ENCODE measurements at regions not wholly inside any gene's neighbourhood (a gene's known extent, or its start where the extent isn't known, plus 50 kb on each side); places are given as distances from the start of the nearest gene placed in this dataset.

DNA sequence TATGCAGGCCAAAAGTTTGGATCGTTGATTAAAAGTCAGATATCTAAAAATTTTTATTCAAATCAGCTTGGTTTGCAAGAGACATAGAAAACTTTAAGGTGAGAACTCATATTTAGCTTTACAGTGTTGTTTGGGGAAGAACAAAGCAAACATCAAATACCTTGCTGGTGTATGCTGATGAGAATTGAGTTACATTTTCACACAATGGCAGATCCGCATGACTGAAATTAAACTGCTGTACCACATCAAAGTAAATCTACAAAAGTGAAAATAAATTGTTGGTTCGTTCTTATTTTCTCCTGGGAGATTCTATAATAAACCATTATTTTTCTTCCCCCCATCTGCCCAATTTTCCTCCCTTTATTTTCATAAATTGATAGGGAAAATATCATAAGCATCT is 198.2 kb upstream of the PCSK5 start:
- DNase-seq, result no peak

DNA sequence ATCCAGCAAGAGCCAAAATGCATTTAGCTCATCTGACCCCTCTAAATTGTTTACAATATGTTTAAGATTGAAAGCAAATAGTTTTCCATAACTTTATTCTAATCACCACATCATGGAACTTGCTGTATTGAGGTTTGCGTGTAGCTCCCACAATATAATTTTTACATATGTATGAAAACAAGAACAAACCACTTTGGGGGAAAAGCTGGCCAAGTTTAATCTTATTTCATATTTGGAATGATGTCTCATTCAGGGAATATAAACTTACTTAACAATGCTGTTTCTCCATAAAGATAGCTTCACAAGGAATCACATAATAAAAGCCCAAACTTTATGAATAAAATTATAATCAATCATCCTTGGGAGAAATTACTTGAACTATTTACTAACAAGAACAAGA is 194.6 kb upstream of the PCSK5 start:
- no peak for DNase-seq

DNA sequence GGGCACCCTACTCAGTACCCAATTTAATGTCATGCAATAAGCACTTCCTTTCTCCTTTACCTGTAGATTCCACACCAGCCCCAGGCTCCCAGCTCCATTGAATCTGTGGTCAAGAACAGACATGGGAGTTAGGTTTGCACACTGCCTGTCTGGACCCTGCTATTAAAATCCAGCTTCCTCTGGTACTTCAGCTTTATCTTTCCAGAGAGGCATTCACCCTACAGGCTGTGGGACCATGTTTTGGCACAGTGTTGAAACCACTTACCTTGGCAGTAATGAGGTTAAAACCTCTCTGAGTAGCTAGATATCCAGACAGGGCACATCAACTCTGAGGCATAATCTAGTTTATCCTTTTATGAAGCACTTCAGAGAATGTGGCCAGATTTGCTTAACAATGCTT is 191.5 kb upstream of the PCSK5 start:
- no peak for DNase-seq

DNA sequence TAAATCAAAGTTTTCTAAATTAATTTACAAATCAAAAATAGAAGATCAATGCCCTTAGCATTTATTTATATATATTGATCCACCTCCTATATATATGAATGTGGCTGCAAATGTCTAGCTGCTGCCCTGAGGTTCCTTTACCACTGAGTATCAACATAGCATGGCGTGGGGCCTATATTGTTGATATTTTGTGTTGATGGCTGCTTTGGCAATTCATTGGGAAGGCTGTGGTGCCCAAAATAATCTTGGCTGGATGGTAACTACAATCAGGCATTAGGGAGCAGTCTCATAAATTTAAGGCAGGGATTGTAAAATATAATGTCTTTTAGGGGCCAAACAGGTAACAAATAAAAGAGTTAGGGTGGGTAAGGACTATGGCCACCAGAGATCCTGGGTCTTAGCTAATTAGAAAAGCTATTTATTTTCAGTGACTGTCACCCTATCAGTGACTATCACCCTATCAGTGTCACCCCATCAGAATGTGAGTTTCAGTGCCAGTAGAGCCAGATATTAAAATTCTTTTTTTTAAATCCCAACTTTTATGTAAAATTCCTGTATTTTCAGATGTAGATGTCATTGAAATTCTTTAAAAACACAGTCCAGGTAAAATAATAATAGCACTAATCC is 190.7 kb upstream of the PCSK5 start:
- DNase-seq, result no peak

- no peak for DNase-seq
Observed at GRCh38 chr9:75700252-75700640, 190.2 kb upstream of the PCSK5 start.

GRCh38 chr9:75707191-75707590 is 183.3 kb upstream of the PCSK5 start:
- no peak for DNase-seq

DNA sequence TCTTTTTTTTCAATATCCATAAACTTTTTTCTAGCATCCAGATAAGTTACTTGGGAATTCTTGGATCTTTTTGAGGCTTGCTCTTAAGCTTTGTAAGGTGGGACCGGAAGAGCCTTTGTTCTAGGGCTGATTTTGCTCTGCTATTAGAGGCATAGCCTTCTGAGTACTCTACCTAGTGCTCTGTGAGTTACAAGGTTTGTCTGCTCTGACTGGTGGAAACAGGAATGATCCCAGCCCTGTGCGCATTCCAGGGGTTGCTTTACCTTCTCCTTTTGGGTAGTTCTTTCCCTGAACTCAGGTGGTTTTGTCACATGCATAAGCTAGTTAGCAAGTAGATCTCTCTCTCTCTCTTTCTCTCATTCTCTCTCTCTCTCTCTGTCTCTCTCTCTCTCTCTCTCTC is 180.8 kb upstream of the PCSK5 start:
- no peak for DNase-seq

GRCh38 chr9:75712700-75713099 is 177.8 kb upstream of the PCSK5 start:
- DNase-seq, result no peak

- DNase-seq, result no peak
Observed at GRCh38 chr9:75713335-75713734, 177.1 kb upstream of the PCSK5 start.

DNA sequence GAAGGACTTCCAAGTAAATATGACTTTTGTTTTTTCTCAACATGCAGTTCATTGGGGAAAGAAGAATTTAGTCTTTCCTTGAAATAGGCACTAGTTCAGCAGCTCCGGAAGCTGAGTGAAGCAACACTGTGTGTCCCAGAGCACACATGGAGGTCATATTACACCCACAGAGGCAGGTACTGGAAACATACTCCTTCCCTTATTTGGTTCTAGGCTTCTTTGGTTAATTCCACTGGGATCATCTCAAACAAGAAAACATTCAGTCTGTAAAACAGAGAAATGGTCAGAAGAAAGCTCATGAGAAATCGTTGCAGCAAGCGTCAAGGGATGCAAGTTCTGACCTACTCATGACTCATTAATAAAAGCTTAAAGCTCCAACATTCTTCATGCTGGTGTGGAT is 175.1 kb upstream of the PCSK5 start:
- DNase-seq, result no peak

- no peak for DNase-seq
Observed at GRCh38 chr9:75718677-75719076, 171.8 kb upstream of the PCSK5 start.

- no peak for DNase-seq
Observed at GRCh38 chr9:75728391-75728790, 162.1 kb upstream of the PCSK5 start.

- no peak for DNase-seq
Observed at GRCh38 chr9:75734802-75735201, 155.7 kb upstream of the PCSK5 start.

- DNase-seq, result no peak
Observed at GRCh38 chr9:75739884-75740611, 150.4 kb upstream of the PCSK5 start.

GRCh38 chr9:75743855-75744254 is 146.6 kb upstream of the PCSK5 start:
- DNase-seq, result no peak

GRCh38 chr9:75754080-75754479 is 136.4 kb upstream of the PCSK5 start:
- no peak for DNase-seq

GRCh38 chr9:75775166-75775565 is 115.3 kb upstream of the PCSK5 start:
- no peak for DNase-seq

DNA sequence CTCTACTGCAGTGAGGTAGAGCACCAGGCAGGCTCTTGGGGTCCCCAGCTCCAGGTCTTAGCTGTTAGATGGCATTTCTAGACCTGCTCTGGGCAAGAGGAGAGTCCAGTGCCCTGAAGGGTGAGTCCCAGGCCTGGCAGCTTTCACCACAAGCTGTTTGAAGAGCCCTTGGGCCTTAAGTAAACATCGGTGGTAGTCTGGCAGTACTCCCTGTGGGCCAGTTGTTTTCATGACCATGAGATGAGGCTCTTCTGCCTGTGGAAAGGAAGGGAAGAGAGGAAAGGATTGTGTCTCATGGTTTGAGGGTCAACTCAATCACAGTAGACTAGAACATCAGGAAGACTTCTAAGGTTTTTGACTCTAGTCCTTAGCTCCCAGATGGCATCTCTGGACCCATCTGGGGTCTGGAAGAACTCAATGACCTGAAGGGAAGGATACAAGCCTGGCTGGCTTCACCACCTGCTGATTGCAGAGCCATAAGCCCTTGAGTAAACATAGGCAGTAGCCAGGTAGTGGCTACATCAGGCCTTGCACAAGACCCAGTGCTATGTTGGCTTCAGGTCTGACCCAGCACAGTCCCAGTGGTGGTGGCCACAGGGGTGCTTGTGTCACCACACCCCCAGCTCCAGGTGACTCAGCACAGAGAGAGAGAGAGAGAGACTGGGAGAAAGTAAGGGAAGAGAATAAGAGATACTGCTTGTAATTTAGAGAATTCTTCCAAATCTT is 114.3 kb upstream of the PCSK5 start:
- DNase-seq, result no peak

- DNase-seq, result no peak
Observed at GRCh38 chr9:75780185-75780584, 110.3 kb upstream of the PCSK5 start.

DNA sequence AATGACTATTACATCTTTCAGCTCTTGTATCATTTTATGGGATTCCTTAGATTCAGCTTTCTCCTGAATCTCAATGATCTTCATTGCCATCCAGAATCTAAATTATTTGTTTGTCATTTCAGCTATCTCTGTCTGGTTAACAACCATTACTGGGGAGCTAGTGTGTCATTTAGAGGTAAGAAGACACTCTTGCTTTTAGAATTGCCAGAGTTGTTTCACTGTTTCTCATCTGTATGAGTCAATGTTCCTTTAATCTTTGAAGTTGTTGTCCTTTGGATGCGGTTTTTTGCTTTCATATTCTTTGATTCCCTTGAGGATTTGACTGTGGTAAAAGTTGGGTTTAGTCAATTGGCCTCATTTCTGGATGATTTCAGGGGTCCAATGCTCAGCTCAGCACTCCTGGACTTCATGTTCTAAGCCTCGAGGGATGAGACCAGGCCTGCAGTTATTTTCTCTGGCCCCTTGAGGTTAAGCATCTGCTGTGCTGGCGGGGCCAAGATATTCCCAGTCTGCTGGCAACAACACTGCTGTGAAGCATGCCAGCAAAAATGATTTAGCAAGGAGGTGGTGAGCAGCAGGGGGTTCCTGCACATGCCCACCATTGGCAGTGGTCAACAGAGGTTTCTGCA is 102.4 kb upstream of the PCSK5 start:
- no peak for DNase-seq

- no peak for DNase-seq
Observed at GRCh38 chr9:75797085-75797580, 93.3 kb upstream of the PCSK5 start.

DNA sequence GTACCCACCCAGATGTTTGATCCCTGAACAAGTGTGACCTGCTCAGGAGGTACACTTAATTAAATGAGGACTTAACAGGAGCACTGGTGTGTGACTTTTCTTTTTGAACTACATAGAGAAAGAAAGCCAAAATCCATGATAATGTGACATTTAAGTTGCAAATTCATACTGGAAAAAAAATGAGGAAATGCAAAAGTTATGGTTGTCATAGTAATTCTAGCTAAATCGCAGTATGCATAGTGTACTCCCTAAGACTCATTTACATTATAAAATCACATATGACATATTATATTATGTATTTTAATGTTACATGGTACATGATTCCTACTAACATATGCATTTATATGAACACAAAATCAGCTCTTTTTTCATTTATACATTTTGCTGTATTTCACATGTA is 92.0 kb upstream of the PCSK5 start:
- no peak for DNase-seq

DNA sequence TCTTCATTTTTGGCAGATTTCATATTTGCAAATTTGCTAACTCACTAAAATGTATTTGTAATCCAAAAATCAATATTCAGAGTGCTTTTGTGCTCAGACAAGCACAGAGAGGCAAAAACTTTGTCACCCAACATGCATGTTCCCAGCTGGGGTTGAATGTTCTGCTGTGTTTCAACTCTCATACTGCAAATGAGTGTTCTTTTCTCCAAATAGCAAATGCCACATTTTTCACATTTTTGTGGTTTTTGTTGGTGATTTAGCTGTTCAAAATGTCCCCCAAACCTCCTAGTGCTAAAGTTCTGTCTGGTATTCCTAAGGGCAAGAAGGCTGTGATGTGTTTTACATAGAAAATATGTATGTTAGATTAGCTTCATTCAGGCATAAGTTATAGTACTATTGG is 87.3 kb upstream of the PCSK5 start:
- DNase-seq, result no peak

- no peak for DNase-seq
Observed at GRCh38 chr9:75810063-75810462, 80.4 kb upstream of the PCSK5 start.
